Upper lobe of left lung (tissue), 4 donors: ENCODE measurements at regions not wholly inside any gene's neighbourhood (a gene's known extent, or its start where the extent isn't known, plus 50 kb on each side); places are given as distances from the start of the nearest gene placed in this dataset.

Experiments
- EP300 ChIP-seq, 4 donors: sonication (generic); formaldehyde crosslinking; IDR thresholded peaks; one replicate each; pipeline ENCODE4 v1.5.1; 2017; ENCODE audit warnings: antibody characterized with exemption in 4 of 4, control low read depth in 2 of 4
- POLR2AphosphoS5 ChIP-seq, 2 donors: sonication (generic); formaldehyde crosslinking; IDR thresholded peaks; one replicate each; pipeline ENCODE4 v1.5.1; 2017; ENCODE audit warnings: antibody characterized with exemption in 2 of 2

GRCh38 chr20:40195742-40196141 lies 493.3 kb downstream of the MAFB start:
- TF ChIP-seq POLR2AphosphoS5 (IDR thresholded peaks at IDR 0.05): no peak
- TF ChIP-seq EP300 (IDR thresholded peaks at IDR 0.05): no peak
